ENCODE measurements at regions not wholly inside any gene's neighbourhood (a gene's known extent, or its start where the extent isn't known, plus 50 kb on each side); places are given as distances from the start of the nearest gene placed in this dataset.

- no peak for TF ChIP-seq CTCF (conservative IDR thresholded peaks at IDR 0.05)
- no peak for TF ChIP-seq ZFX (IDR thresholded peaks at IDR 0.05)
These were observed 70.5 kb upstream of the ATP2C1 start for GRCh38 chr3:130823241-130823884.
